Forelimb muscle (tissue), 1 donor: ENCODE measurements at regions not wholly inside any gene's neighbourhood (a gene's known extent, or its start where the extent isn't known, plus 50 kb on each side); places are given as distances from the start of the nearest gene placed in this dataset.
"Not testable (repeated sequence)": the region's sequence is repeated elsewhere in the genome, so short reads cannot be mapped to it uniquely, and the experiment has no call there.

ENCODE experiments used
- DNase-seq: peaks from one replicate; pipeline ENCODE4 v3.0.0-alpha.2; 2013; ENCODE audit warnings: low read depth

DNA sequence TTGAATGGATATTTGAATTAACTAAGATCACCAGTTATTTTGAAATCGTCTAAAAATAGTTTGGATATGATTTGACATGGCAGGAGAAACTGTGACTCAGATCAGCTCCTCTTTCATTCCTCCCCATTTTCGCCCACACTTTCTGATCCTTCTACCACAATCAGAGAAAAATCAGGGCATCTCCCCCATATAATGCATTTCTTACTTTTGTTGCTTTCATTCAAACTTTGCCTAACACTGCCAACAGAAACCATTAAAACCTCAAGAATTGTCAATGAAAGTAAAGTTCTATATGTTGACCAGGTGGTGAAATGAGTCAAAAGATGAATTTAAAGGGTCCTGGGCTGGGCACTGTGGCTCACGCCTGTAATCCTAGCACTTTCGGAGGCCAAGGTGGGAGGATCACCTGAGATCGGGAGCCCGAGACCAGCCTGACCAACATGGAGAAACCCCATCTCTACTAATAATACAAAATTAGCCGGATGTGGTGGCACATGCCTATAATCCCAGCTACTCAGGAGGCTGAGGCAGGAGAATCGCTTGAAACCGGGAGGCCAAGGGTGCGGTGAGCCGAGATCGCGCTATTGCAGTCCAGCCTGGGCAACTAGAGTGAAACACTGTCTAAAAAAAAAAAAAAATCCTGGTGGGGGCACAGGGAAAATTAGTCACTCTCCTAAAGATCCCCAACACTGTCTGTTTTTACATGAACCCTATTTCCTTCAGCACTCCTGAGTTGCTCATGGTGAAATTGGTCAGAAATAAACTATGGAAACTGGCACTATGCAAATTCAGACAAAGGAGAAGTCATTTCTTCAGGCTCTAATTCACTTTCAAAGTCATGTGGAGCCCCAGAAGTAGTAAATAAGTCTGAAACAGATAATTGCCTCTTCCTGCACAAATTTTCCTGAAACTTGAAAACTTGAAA is 122.8 kb upstream of the NOCT start:
- DNase-seq, result no peak

DNA sequence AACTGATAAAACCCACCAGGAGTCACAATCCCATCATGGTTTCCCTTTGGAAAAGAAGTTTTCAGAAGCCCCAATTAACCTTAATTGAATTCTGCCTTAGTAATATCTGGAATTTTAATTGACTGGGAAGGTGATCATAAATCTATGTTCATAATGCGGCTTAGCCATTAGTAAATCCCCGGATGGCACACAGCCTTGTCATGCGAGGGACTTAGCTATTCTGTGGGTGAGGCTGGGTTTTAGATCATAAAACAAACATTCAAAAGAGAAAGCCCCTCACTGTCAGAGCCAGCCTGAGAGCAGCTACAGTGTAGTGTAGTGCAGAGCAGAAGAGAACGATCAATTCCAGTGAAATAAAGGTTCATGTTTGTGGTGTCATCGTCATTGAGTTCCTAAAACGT is 124.0 kb upstream of the NOCT start:
- no peak for DNase-seq

DNA sequence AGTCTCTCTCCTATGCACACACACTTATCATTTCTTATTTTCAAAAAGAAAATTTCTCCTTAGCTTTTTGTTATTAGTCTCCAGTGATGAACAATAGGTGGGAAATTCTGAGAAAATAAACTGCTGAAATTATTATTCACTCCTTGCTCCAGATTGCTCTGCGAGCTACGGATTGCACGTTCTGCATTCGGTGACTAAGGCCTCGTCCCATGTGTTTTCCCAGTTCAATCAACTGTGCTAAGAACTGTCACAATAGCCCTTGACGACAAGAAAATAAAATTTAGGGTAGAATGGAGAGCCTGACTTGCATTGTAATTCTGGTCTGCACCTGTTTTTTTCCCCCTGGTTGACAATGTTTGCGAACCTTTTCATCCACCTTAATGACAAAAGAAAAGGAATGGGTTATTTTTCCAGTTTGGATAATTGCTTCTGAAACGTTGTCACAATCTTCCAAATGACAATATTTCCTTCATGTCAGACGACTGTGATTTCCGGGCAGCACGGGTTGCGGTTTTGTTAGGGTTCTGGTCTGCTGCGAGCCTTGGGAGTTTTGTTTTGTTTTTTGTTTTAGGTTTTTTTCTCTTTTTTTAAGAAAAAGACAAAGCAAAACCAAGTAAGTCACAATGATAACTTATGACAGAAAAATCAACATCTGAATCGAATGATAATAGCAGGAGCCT is 124.5 kb upstream of the NOCT start:
- DNase-seq, result no peak

DNA sequence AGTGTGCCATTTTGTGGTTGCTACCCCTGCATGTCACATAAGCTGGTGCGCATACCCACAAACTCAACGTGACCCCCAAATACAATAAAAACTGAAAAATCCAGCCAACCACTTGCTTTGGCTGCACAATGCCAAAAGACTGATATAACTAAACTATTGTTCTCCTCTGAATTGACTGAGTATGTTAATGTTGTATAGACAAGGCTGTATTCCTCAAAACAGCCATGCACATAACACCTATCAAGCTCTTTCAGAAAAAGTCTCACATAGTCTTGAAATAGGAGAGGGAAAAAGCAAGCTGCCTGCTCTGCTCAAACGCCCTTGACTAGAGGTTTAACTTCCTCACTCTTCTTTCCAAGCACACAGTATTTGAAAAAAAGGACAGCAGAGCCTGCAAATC is 126.4 kb upstream of the NOCT start:
- no peak for DNase-seq

DNA sequence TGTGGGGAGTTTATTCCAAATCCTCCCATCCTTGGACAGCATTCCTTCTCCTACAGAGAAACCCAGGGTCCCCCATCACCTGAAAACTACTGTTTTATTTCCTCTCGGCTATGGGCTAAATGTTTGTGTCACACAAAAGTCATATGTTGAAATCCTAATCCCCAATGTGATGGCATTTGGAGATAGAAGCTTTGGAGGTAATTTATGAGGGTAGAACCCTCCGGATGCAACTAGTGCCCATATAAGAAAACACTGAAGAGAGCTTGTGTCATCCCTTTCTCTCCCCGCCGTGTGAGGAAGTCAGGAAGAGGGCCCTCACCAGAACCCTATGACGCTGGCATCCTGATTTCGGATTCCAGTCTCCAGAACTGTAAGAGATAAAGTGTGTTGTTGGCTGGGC is 127.8 kb upstream of the NOCT start:
- no peak for DNase-seq

DNA sequence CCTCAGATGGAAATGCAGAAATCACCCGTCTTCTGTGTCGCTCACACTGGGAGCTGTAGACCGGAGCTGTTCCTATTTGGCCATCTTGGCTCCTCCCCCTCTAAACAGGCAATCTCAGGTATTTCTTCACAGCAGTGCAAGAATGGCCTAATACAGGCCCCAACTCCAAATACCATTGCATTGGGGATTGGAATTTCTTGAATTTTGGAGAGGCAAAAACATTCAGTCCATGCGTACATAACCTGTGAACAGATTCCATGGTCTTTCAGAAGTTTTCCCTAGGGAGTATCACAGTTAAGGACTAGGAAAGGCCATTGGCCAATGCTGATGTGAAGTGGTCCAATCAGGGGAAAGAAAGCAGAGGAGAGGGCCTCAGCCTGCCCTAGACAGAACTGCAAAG is 128.2 kb upstream of the NOCT start:
- DNase-seq, result no peak

DNA sequence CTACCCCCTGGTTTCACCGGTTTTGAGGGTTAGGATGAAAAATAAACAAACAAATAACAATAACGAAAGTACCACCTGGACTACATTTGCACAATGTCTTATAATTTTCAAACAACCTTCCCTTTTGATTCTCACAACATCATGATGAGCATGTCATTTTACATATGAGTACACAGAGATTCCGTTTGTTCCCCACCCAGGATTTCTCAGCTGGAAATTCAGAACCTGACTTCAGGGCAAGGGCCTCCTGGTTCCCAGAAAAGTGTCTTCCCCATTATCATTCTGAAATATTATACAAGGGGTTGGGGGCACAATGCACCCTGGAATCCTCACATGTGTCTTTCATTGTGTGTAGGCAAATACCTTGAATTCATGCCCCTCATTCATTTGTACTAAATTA is 135.8 kb upstream of the NOCT start:
- DNase-seq, result no peak

DNA sequence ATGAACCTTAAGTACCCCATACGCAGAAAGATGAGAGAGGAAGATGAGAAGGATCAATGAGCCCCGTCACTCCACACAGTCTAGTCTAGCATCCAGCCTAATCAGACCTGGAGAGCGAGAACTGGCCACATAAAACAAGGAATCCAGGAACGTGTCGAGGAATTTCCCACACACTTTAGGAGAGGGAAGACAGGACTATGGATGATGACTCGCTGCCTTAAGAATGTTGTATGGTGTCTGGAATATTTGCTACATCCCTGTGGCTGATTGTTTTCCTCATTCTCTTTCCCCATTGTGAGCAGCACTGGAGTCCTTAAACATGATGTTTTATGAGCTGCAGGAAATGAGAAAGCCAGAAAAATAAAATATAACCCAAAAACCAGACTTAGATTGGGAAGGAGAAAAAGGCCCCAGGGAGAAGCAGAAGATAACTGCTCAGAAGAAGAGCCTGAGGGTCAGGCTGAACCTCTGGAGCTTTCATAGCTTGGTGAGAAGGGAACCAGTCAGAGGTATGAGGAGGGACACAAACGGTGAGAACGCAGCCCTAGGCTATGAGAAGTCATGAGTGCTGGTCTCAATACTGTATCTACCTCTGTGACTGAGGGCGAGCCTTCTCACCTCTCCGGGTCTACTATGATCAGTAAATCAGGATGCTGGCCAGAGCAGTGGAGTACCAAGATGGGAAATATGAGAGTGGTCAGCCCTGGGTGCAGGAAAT is 139.5 kb upstream of the NOCT start:
- no peak for DNase-seq

DNA sequence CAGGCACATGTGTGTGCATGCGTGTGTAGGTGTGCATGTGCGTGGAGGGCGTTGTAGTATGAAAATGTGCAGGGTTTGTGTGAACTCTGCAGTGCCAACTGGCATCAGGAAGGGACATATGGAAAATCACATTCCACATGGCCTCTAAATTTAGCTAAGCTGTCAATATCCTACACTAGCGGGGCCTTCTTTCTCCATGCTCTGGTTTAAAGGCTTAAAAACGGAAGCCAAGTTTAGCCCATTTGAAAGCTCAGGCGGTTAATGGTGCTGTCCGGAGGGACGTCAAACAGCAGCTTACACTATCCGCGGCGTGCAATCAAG is 144.1 kb upstream of the NOCT start:
- no peak for DNase-seq

DNA sequence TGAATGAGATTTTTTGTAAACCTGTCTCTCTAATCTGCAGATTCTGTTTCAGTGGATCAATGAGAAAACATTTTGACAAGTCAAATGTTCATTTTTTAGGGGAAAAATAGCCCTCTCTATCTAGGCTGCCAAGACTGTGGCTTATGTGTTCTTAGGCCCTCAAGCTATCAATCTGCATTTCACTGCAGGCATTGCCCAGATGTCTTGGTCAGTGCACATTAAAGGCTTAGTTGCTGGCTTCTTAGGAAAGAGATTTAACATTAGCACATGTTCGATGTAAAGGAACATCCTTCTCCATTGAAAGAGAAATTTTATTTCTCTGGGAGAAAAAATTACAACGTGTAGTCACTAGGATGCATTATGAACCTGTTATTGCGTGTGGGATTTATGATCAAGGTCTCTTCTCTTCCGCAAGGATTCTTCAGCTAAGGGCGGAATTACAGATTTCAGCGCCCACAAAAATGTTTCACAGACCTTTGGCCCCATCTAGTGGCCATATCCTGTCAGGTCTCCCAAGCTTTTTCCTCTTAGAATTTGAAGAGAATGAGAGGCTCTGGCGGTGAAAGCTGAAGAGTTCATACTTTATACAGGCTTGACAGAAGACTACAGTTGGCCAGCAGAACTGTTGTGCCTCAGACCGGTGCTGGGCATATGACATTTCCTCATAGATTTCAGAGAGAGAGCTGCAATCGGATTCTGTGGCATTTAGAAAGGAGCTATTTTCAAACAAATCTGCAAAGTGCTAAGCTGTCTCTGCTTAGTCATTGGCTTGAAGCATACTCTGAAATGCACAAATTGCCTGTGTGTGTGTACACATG is 144.6 kb upstream of the NOCT start:
- peak; percentile 53 for DNase-seq

DNA sequence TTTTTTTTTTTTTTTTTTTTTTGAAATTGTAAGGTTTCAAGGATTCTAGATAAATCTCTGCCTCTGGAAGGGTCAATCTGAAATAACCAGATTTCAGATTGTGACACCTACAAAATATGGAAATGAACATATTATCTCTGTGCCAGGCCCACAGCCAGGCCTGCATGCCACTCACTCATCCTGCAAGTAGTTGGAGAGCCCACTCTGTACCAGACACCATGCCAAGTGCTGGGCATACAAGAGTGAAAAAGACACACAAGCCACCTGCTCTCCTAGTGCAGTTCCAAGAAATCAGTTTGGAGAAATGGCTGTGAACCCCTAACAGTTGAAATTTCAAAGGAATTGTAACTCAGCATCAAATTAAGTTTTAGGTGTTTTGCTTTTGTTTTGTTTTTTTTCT is 145.9 kb upstream of the NOCT start:
- no peak for DNase-seq

DNA sequence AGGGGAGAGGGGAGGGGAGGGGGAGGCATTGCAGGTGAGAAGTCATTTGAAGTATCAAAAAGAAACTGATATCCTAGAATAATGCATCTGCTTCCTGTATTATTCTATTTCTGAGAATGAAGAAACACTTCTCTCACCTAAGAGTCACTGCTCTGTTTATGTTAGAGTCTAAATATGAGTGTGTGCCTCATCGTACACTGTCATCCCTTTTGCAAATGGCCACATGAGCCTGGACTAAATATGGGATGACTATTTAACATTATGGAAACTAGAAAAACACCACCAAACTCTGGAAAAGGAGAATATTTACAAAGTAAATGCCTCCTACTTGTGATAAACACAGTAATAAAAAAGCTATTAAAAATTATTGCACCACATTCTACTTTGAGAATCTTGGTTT is 146.4 kb upstream of the NOCT start:
- no peak for DNase-seq

DNA sequence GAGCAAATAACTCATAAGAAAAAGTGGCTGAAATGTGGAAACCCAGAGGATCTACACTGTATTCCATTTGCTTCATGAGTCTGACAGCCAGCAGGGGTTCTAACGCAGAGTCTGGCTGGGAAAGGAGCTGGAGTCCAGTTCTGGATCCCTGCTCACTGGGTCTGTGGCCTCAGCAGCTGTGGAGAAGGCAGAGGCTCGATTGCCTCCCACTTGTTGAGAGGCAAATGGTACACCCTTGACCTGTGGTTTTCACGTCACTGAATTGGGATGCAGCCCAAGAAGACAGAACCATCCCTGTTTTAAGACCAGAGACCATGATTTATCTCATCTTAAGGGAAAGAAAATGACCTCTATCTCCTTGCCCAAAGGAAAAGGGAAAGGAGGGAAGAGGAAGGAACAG is 147.0 kb upstream of the NOCT start:
- no peak for DNase-seq

DNA sequence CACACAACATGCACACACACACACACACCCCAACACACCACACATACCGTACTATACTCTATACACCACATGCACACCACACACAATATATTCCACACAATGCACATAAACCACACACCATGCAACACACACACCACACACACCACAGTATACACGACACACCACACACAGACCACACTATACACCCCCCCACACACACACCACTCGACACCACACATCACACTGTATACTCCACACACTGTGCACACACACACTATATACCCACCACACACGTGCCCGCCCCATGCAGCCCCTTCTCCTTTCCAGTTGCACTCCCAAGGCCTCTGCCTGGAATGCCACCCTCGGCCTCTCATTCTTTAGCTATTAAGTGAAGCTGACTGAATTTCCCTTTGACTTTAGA is 148.2 kb upstream of the NOCT start:
- no peak for DNase-seq

DNA sequence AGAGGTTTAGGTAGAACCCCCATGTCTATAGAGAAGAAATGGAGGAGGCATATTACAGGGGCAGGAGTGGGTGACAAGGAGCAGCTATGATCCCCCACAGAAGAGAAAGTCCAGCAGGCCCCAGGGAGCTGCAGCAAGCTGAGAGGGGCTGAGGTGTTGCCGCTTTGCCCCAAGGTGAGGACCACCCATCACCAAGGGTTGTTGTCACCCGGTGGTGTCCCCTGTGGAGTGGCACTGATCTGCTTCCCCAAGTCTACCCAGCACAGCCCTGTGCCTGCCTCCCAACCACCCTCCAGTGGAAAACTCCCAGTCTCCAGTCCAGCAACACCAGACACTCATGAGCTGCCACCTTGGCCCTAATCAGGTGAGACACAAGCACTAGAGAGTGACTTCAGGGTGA is 149.3 kb upstream of the NOCT start:
- no peak for DNase-seq

DNA sequence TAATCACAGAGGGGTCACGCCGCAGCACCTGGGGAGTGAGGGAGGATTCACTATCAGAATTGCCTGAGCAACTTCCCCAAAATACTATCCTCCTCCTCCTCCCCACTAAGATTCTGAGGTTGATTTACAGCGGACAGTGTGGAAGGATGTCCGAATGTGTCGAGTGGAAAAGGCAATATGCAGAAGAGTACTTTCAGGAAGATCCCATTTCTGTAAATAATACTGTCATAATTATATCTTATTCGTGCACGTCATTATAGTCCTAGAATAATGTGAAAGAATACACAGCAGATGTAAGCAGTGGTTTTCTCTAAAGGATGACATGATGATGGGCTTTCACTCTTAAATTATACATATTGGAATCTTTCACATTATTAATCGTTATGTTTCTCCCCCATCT is 149.8 kb upstream of the NOCT start:
- DNase-seq, result no peak

DNA sequence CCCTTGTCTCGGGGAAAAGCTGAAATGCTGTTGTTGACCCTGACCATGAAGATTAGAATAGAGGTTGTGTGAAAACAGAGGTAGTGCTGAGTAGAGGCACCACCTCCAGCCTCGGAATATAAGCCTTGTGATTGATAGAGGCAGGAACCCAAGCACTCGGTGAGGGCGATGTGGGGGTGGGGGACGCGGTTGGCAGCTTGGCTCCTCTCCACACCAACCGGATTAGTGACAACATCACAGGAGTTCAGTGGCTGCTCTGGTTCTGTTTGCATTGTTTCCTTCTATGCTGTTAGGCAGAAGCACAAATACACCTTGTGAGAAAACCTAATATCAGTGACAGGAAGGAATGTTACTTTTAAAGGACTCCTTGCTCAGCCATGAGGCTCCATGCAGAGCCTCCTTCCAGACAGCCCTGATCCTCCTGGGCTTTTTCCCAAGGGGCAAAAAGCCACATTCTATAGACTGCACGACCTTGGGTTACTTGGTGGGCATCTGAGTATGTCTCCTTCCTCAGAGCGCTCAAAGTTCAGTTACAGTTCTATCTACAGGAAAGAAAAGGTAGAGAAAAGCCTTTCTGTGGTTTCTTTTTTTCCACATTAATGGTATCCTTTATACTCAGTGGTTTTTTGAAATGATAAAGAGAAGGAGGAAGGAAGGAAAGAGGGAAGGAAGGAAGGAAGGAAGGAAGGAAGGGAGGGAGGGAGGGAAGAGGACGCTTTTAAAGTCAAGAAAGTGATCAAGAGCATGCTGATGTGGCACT is 150.4 kb upstream of the NOCT start:
- DNase-seq, result no peak

DNA sequence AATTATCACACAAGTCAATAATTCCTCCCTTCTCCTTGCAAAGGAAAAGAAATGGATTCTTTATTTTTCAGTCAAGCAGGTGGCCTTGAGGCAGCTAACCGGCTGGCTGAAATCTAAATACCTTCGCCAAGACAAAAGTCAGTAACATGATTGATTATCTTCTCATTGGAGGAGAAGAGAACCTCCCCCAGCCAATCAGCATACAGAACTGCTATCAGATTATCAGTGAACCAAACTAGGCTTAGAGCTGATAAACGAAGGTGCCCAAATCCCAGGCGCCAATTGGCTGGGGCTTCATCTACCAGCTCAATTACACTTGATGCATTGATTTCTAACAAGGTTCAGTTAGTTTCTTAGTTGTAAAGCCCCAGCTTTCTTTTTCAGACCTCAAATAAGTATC is 152.4 kb upstream of the NOCT start:
- DNase-seq, result no peak

DNA sequence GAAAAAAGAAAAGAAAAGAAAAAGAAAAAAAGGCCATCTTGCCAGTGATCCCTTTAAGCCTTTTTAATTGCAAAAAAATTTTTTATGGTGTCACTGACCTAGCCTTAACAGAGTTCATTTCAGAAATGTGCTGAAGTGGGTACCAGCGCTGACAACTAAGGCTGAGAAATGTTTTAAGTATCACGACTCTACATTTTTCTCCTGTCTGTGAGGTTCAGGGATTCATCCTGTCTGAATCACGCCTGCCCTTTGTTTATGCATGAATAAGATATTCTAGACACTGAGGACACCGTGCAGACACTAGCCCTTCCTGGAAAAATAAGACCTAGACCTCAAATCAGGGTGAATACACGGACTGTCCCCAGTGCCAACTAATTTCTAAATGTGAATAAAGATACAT is 154.4 kb upstream of the NOCT start:
- DNase-seq, result no peak

DNA sequence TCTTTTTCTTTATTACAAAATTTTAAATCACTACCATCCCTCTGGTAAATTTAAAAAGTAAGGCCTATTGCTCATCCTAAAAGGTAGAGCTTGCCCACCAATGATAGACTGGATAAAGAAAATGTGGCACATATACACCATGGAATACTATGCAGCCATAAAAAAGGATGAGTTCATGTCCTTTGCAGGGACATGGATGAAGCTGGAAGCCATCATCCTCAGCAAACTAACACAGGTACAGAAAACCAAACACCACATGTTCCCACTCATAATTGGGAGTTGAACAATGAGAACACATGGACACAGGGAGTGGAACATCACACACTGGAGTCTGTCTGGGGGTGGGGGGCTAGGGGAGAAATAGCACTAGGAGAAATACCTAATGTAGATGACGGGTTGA is 155.2 kb upstream of the NOCT start:
- not testable (repeated sequence) for DNase-seq

DNA sequence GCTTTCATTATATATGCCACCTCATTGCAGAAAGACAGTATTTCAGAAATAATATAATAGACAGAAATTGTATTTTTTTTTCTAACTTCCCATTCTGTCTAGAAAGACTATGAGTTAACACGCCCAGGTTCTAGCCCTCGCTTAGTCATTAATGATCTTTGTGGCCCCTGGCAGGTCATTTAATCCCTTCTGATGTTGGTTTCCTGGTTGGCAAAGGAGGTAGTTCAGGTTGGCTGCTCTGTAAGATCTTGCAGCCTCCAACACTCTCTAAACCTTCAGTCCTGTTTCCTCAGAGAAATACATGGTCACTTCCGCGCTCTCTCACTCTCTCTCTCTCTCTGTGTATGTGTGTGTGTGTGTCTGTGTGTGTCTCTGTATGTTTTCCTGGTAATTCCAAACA is 156.3 kb upstream of the NOCT start:
- no peak for DNase-seq
